DND-41 (cell line): ENCODE measurements at regions not wholly inside any gene's neighbourhood (a gene's known extent, or its start where the extent isn't known, plus 50 kb on each side); places are given as distances from the start of the nearest gene placed in this dataset.

Experiments used
- ATAC-seq: fragments of 200-7000 bp; cut with Tn5 transposase; 3 replicates; pipeline ENCODE4 v1.9.1; 2021; ENCODE audit warnings: low read depth; ENCODE audit not compliant: insufficient read depth
- DNase-seq: peaks from one replicate; pipeline ENCODE4 v3.0.0-alpha.2; 2020
- H2AFZ ChIP-seq: 2 replicates; pipeline ENCODE4 v1.6.0; 2012; ENCODE audit warnings: low read depth, low read length
- H3K27ac ChIP-seq: 2 replicates; pipeline ENCODE4 v1.5.1; 2012; ENCODE audit warnings: low read length, inconsistent platforms
- H3K27me3 ChIP-seq: fragments of 200-600 bp; sonication (generic); 2 replicates; pipeline ENCODE4 v1.6.0; 2012; ENCODE audit warnings: low read length, mild to moderate bottlenecking, inconsistent platforms; ENCODE audit not compliant: insufficient read depth, poor library complexity
- H3K36me3 ChIP-seq: 2 replicates; pipeline ENCODE4 v1.5.1; 2012; ENCODE audit warnings: low read length, inconsistent platforms; ENCODE audit not compliant: insufficient read depth
- H3K4me1 ChIP-seq: 2 replicates; pipeline ENCODE4 v1.5.1; 2012; ENCODE audit warnings: mild to moderate bottlenecking, low read length; ENCODE audit not compliant: insufficient read depth
- H3K4me2 ChIP-seq: 2 replicates; pipeline ENCODE4 v1.6.0; 2012; ENCODE audit warnings: mild to moderate bottlenecking, moderate library complexity, low read length, inconsistent platforms; ENCODE audit not compliant: insufficient read depth
- H3K4me3 ChIP-seq, 2 experiments: fragments of 200-600 bp in 1 of 2; shearing (Covaris generic) in 1 of 2; 2 replicates each; pipeline ENCODE4 v1.5.1; 2012 to 2016; ENCODE audit warnings: inconsistent platforms in 2 of 2, low read length in 2 of 2, mild to moderate bottlenecking in 2 of 2, low read depth in 1 of 2, moderate library complexity in 1 of 2
- H3K79me2 ChIP-seq: 2 replicates; pipeline ENCODE4 v1.6.0; 2012; ENCODE audit warnings: low read length, inconsistent platforms; ENCODE audit not compliant: insufficient read depth
- H3K9ac ChIP-seq: 2 replicates; pipeline ENCODE4 v1.6.0; 2012; ENCODE audit warnings: low read depth, mild to moderate bottlenecking, inconsistent platforms, low read length, moderate library complexity
- H3K9me3 ChIP-seq: 2 replicates; pipeline ENCODE4 v1.5.1; 2012; ENCODE audit warnings: low read length, moderate library complexity, mild to moderate bottlenecking, inconsistent platforms; ENCODE audit not compliant: insufficient read depth, severe bottlenecking
- H4K20me1 ChIP-seq: 2 replicates; pipeline ENCODE4 v1.6.0; 2012; ENCODE audit warnings: low read length; ENCODE audit not compliant: insufficient read depth
- CTCF ChIP-seq: IDR thresholded peaks from 2 replicates; pipeline ENCODE4 v1.5.1; 2012; ENCODE audit warnings: borderline replicate concordance, low read length, moderate library complexity, mild to moderate bottlenecking; ENCODE audit not compliant: poor library complexity, severe bottlenecking; ENCODE audit errors: extremely low read depth
- EZH2 ChIP-seq: IDR thresholded peaks from 3 replicates; pipeline ENCODE4 v1.6.1; 2012; ENCODE audit warnings: borderline replicate concordance, low read depth, mild to moderate bottlenecking, moderate library complexity, low read length, inconsistent platforms; ENCODE audit not compliant: severe bottlenecking

DNA sequence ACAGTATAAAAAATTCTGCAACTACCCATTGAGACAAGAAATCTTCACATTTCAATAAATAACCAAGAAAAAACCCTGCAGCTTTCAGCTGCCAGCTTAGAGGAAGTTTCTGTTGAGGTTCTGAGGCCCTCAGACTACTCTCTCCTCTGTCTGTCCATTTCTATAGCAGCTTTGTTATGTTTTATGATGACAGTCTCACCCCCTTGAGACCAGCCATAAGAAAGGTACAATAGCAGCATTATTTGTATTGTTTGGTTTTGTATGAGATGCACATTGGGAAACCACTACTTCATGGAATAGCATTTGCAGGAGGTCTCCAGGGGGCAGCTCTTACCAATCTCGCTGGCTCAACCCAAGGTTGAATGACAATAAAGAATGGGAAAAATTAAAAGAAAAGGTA is 334.6 kb upstream of the VRK2 start:
- Histone ChIP-seq H3K9ac (no peak overlapping the region), H3K27ac (no peak overlapping the region), H3K4me2 (no peak overlapping the region), H2AFZ (no peak overlapping the region), H3K27me3 (no peaks in the 10 kb centered on the region), H4K20me1 (no peaks in the 10 kb centered on the region), H3K4me3 (no peak overlapping the region), H3K4me1 (no peaks in the 10 kb centered on the region), H3K79me2 (no peaks in the 10 kb centered on the region), H3K36me3 (no peaks in the 10 kb centered on the region), H3K9me3 (no peaks in the 10 kb centered on the region)
- TF ChIP-seq CTCF = no peak
- no peak for TF ChIP-seq EZH2
- ATAC-seq = no peak
- DNase-seq = no peak

DNA sequence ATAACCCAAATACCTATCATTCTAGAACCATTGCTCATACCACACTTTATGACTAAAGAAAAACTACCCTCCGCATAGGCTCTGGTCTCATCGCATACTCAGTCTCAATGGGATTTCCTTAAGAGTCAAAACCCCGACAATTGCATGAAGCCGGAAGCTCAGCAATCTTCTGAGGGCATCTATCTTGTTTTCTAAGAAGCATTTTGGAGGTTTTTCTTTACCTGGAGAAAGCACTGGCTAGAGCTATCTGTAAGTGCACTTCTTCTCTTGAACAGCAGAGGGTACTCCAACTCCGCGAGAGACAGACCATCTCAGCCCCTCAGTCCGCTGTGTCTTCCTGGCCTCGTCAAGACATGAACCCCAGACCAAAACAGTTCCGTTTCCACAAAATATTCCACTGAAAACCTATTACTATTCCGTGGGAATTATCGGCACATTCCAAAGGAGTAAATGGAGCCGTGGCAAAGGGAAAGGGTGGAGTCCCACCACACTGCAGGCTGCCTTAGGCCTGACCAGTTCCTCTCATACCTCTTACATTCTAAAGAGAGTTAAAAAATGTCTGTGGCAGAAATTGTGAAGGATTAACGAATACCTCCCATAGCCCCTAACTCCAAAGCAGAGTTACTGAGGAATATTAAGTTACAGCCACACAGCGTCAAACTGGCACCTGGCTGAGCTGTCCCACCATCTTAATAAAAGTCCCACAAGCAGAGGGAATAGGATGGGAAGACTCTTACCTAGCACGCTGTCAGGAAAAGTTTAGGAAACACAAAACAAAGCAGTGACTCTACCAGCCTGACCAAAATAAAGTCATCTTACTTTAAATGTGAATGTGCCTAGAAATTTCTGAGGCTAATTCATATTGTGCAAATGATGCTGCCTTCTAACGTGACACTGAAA is 325.6 kb upstream of the VRK2 start:
- no peak overlapping the region for H3K4me3 ChIP-seq
- no peaks in the 10 kb centered on the region for H3K36me3 ChIP-seq
- ATAC-seq (peak; percentile 94), DNase-seq (peak; percentile 35)
- no peaks in the 10 kb centered on the region for H4K20me1 ChIP-seq
- H3K9me3 ChIP-seq = no peaks in the 10 kb centered on the region
- TF ChIP-seq EZH2 (no peak), CTCF (peak; percentile 69)
- H3K9ac ChIP-seq = no peak overlapping the region
- no peaks in the 10 kb centered on the region for H3K4me1 ChIP-seq
- H2AFZ ChIP-seq = no peak overlapping the region
- H3K79me2 ChIP-seq = no peaks in the 10 kb centered on the region
- no peak overlapping the region for H3K27ac ChIP-seq
- H3K4me2 ChIP-seq = no peak overlapping the region
- H3K27me3 ChIP-seq = no peaks in the 10 kb centered on the region

DNA sequence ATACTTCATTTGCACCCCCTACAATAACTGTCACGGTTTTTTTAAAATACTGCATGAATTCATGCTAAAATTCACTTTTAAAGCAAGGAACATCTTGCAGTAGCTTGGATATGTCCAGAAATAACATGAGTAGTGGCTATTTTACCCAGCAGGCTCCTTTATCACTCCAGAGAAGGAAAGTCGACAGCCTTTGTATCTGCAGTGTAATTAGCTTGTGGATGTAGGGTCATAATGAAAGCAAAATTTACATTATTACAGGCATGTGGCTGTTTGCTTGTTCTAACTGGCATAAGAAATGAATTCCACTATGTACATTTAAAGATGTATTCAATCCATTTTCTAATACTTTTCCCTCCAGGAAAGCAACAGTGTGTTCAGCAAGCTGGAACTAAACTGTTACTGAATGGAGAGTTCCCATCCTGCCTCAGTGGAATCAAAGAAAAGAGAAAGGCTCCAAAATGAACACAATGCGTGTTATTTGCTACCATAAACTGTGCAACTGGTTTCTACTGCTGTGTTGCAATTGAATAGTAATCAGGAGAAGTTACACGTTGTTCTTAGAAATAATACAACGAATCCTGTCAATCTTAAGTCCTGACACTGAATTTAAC is 321.2 kb upstream of the VRK2 start:
- H3K9ac ChIP-seq = no peak overlapping the region
- no peak overlapping the region for H2AFZ ChIP-seq
- H3K36me3 ChIP-seq = no peaks in the 10 kb centered on the region
- no peaks in the 10 kb centered on the region for H3K27me3 ChIP-seq
- no peak overlapping the region for H3K4me3 ChIP-seq
- H3K4me1 ChIP-seq = no peaks in the 10 kb centered on the region
- H3K27ac ChIP-seq = no peak overlapping the region
- ATAC-seq = no peak
- no peaks in the 10 kb centered on the region for H3K79me2 ChIP-seq
- TF ChIP-seq CTCF = no peak
- no peak for TF ChIP-seq EZH2
- H4K20me1 ChIP-seq = no peaks in the 10 kb centered on the region
- H3K9me3 ChIP-seq = no peaks in the 10 kb centered on the region
- DNase-seq = no peak
- H3K4me2 ChIP-seq = no peak overlapping the region
